Thyroid gland (tissue), 4 donors: ENCODE measurements at regions not wholly inside any gene's neighbourhood (a gene's known extent, or its start where the extent isn't known, plus 50 kb on each side); places are given as distances from the start of the nearest gene placed in this dataset.

Experiments
- CTCF ChIP-seq, 6 experiments: fragments of 200-600 bp in 3 of 6; fragments of 450-650 bp in 3 of 6; sonication (generic) in 3 of 6; IDR thresholded peaks; one replicate each; pipeline ENCODE4 v1.5.1; 2016 to 2019; ENCODE audit warnings: antibody characterized with exemption in 6 of 6, mild to moderate bottlenecking in 2 of 6, inconsistent platforms in 1 of 6, moderate library complexity in 1 of 6
- POLR2A ChIP-seq, 2 donors: fragments of 450-650 bp; IDR thresholded peaks; one replicate each; pipeline ENCODE4 v1.6.1; 2017; ENCODE audit warnings: antibody characterized with exemption in 2 of 2, mild to moderate bottlenecking in 2 of 2, moderate library complexity in 1 of 2

DNA sequence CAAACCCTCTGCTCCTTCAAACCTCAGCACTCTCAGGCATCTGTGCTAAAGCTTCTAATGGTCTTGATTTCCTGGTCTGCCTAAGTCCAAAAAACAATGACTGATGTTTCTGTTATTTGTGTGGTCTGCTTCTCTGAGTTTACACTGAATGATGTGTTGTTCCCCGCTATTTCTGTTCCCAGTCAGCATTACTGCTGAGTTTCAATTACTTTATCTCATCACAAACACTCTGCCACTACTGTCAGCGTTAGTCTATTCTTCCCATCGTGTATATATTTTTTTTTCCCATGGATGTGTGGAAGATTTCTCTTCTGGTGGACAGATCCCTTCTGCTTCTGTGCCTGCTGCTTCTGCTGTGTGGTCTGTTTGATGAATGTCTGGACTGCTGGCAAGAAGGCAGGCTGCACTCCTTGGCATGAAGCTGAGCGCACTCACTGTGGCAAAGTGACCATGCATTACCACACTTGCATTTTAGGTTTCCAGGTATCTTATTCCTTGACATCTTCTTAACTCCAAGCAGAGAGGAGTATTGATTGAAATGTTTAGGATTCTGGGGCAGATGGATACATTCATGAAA is 106.9 kb upstream of the PAQR3 start:
- TF ChIP-seq CTCF (IDR thresholded peaks at IDR 0.05) = no peak
- TF ChIP-seq POLR2A (IDR thresholded peaks at IDR 0.05) = no peak
